ENCODE measurements at regions not wholly inside any gene's neighbourhood (a gene's known extent, or its start where the extent isn't known, plus 50 kb on each side); places are given as distances from the start of the nearest gene placed in this dataset.
"Not testable (repeated sequence)": the region's sequence is repeated elsewhere in the genome, so short reads cannot be mapped to it uniquely, and the experiment has no call there.

DNA sequence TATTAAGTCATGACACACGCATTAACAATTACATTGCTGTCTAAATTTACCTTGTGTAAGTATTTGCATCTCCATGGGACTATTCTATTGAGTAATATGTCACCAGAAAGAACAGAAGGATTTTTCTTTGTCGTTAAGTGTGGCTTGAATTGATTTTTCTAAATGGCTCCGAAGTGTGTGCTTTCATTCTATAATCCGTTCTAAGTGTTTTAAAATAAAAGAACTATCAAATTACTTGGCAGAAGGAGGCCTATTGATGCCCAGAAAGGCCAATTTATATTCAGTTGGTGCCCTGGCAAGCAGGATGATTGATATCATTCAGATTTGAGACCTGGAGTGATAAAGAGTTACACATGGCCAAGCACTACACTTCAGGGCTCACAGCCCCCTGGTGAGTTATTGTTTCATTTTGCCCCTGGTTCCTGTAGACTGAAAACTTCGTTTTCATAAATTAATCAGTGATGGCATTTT, 538.9 kb upstream of the ANO5 start:
- TF ChIP-seq, protein P1, sequence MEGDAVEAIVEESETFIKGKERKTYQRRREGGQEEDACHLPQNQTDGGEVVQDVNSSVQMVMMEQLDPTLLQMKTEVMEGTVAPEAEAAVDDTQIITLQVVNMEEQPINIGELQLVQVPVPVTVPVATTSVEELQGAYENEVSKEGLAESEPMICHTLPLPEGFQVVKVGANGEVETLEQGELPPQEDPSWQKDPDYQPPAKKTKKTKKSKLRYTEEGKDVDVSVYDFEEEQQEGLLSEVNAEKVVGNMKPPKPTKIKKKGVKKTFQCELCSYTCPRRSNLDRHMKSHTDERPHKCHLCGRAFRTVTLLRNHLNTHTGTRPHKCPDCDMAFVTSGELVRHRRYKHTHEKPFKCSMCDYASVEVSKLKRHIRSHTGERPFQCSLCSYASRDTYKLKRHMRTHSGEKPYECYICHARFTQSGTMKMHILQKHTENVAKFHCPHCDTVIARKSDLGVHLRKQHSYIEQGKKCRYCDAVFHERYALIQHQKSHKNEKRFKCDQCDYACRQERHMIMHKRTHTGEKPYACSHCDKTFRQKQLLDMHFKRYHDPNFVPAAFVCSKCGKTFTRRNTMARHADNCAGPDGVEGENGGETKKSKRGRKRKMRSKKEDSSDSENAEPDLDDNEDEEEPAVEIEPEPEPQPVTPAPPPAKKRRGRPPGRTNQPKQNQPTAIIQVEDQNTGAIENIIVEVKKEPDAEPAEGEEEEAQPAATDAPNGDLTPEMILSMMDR (IDR thresholded peaks at IDR 0.05) = no peak
- Histone ChIP-seq H3K9me3 (no peaks in the 10 kb centered on the region), H3K27me3 (no peaks in the 10 kb centered on the region), H3K27ac (no peak overlapping the region), H3K4me3 (no peak overlapping the region), H3K4me1 (no peaks in the 10 kb centered on the region), H3K36me3 (no peaks in the 10 kb centered on the region)
- DNase-seq (ENCODE audit: low spot score) = no peak

DNA sequence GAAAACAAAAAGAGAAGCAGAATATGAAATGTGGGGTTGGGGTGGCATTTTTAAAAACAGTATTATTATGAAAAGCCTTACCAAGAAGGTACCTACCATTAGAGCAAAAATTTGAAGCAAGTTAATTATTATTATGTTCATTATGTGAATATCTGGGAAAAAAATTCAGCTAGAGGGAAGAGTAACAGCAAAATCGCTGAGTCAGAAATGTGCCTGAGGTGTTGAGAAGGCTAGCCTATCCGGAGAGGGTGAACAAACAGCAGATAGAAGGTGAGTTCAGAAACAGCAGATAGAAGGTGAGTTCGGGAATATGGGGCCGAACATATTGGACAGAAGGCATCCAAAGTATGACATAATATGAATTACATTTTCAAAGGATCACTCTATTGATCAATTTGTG, 536.8 kb upstream of the ANO5 start:
- H3K27ac ChIP-seq = no peak overlapping the region
- TF ChIP-seq, protein P1 (IDR thresholded peaks at IDR 0.05) = no peak
- no peaks in the 10 kb centered on the region for H3K36me3 ChIP-seq
- H3K27me3 ChIP-seq = no peaks in the 10 kb centered on the region
- H3K4me1 ChIP-seq = no peaks in the 10 kb centered on the region
- H3K9me3 ChIP-seq = no peaks in the 10 kb centered on the region
- no peak overlapping the region for H3K4me3 ChIP-seq
- no peak for DNase-seq (ENCODE audit: low spot score)

DNA sequence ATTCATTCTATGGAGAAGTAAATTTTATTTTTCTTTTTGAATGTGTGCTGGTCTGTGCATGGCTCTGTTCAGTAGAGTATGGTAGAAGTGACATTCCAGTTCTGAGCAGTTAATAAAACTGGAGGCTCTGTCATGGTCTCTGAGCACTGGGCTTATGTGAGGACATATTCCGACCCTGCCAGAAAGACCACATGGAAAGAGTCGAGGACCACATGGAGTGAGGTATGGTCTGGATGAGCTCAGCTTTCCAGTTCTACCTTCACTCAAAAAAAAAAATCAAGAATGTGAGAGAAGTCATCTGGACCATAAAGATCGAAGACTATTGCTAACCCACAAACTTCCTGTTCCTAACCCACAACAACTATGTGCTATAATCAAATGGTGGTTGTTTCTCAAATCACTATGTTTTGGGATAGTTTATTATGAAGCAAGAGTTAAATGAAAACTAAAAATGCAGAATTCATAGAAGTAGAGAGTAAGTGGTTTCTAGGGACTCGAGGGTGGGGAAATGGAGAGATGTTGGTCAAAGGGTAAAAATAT, 534.2 kb upstream of the ANO5 start:
- no peaks in the 10 kb centered on the region for H3K4me1 ChIP-seq
- no peaks in the 10 kb centered on the region for H3K27me3 ChIP-seq
- TF ChIP-seq, protein P1 (IDR thresholded peaks at IDR 0.05) = no peak
- no peaks in the 10 kb centered on the region for H3K36me3 ChIP-seq
- no peaks in the 10 kb centered on the region for H3K9me3 ChIP-seq
- no peak for DNase-seq (ENCODE audit: low spot score)
- no peak overlapping the region for H3K4me3 ChIP-seq
- no peak overlapping the region for H3K27ac ChIP-seq

DNA sequence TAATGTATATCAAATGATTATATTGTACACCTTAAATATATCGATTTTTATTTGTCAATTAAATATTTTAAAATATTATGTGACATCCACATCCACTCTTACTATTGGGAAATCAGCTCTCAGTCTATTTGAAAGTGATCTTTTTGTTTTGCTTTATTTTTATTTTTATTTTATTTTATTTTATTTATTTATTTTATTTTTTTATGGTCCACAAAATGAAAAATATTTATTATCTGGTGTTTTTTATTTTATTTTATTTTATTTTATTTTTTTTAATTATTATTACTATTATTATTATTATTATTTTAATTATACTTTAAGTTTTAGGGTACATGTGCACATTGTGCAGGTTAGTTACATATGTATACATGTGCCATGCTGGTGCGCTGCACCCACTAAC, 533.5 kb upstream of the ANO5 start:
- not testable (repeated sequence) for H3K4me3 ChIP-seq; H3K4me1 ChIP-seq; DNase-seq (ENCODE audit: low spot score); H3K9me3 ChIP-seq; H3K27ac ChIP-seq; H3K36me3 ChIP-seq; H3K27me3 ChIP-seq

DNA sequence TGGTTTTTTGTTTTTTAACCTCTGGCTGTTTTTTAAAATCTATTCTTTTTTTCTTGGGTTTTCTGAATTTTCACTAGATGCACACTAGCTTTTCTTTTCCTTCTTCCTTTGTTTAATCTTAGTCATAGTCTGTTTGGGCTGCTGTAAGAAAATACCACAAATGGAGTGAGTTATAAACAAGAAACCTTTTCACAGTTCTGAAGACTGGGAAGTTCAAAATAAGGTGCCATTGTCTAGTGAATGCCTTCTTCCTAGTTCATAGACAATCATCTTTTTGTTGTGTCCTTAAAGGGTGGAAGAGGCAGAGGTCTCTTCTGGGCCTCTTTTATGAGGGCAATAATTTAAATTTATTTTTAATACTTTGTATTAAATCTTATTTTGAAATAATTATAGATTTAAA, 532.9 kb upstream of the ANO5 start:
- DNase-seq (ENCODE audit: low spot score) = no peak

DNA sequence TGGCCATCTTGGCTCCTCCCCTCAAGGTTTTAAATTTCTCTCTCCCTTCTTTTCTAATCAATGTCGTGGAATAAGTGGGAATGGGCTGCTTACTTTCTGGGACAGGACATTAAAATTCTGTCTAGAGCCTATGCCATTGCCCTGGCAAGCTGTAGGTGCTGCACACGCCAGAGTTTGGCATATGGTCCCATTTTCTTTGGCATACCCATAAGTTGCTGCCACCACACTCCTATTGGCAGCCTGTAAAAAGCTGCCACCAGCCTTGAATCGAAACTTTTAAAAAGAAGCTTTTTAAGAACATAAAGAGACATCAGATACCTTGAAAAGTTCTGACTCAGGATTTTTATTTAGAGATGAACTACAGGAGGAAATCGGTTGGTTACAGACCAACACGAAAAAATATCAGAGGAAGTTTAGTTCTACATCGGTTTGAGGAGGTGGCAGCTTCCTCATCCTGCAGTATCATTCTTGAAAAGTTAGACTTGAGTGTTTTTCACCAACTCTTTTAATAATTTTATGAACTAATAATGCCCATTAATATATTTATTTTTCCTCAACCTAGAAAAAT, 517.8 kb upstream of the ANO5 start:
- no peaks in the 10 kb centered on the region for H3K4me1 ChIP-seq
- H3K36me3 ChIP-seq = no peaks in the 10 kb centered on the region
- H3K4me3 ChIP-seq = no peak overlapping the region
- no peak overlapping the region for H3K27ac ChIP-seq
- DNase-seq (ENCODE audit: low spot score) = no peak
- no peaks in the 10 kb centered on the region for H3K27me3 ChIP-seq
- peaks cover 0 to 12% of the 10 kb centered on the region in 2 donors for H3K9me3 ChIP-seq
- TF ChIP-seq, protein P1 (IDR thresholded peaks at IDR 0.05) = no peak

More for the DNA sequence above, 532.9 kb upstream of the ANO5 start:
- H3K27ac ChIP-seq = no peak overlapping the region
- no peak overlapping the region for H3K4me3 ChIP-seq
- TF ChIP-seq, protein P1 (IDR thresholded peaks at IDR 0.05) = no peak
- no peaks in the 10 kb centered on the region for H3K27me3 ChIP-seq
- no peaks in the 10 kb centered on the region for H3K4me1 ChIP-seq
- H3K9me3 ChIP-seq = no peaks in the 10 kb centered on the region
- no peaks in the 10 kb centered on the region for H3K36me3 ChIP-seq
